Pancreas (tissue), 10 donors: ENCODE measurements at regions not wholly inside any gene's neighbourhood (a gene's known extent, or its start where the extent isn't known, plus 50 kb on each side); places are given as distances from the start of the nearest gene placed in this dataset.
A peak's percentile ranks its signal among the peaks of the same experiment; 100 is the strongest.

ENCODE experiments used
- ATAC-seq, 4 donors: fragments of 200-7000 bp; cut with Tn5 transposase; one replicate each; pipeline versions ENCODE4 v1.8.0 to v1.9.1; 2020; ENCODE audit warnings: mild to moderate bottlenecking in 4 of 4, moderate library complexity in 4 of 4
- DNase-seq, 6 donors: peaks; one replicate each; pipeline ENCODE4 v3.0.0-alpha.2; 2020
- FAIRE-seq: peaks from 2 replicates; lab custom pipeline; 2012; peaks lifted over from hg19 to GRCh38; lab: Jason Lieb, UNC
- H3K27ac ChIP-seq, 4 donors: fragments of 200-600 bp; sonication (generic); 1 replicate in 3 of 4; 2 replicates in 1 of 4; pipeline versions ENCODE4 v1.5.0 to v1.8.0; 2020
- H3K27me3 ChIP-seq, 4 donors: fragments of 200-600 bp; one replicate each; pipeline ENCODE4 v1.8.0; 2021
- H3K36me3 ChIP-seq, 3 donors: fragments of 200-600 bp; sonication (generic) in 1 of 3; one replicate each; pipeline versions ENCODE4 v1.5.0 to v1.8.0; 2020 to 2021
- H3K4me1 ChIP-seq, 3 donors: fragments of 200-600 bp; one replicate each; pipeline ENCODE4 v1.8.0; 2021
- H3K4me3 ChIP-seq, 4 donors: fragments of 200-600 bp; sonication (generic) in 2 of 4; one replicate each; pipeline versions ENCODE4 v1.5.0 to v1.8.0; 2020 to 2021
- H3K9me3 ChIP-seq, 4 donors: fragments of 200-600 bp; one replicate each; pipeline ENCODE4 v1.8.0; 2021
- WGBS, 2 donors: extraction: QIAGEN DNeasy Blood & Tissue Kit; methylation state at CpG; one replicate each; pipeline ENCODE4 v1.1.7; 2013; 5-methylcytosine and 5-hydroxymethylcytosine counted together
- intact Hi-C, 3 donors: fragments of 100-400 bp; cut with DNase I; formaldehyde crosslinking; loops; one replicate each; pipeline versions ENCODE4 v1.11.1 to v1.14.2; 2022
- TF ChIP-seq, protein P1 (sequence below), 4 donors: fragments of 200-600 bp; sonication (generic) in 3 of 4; IDR thresholded peaks; one replicate each; pipeline versions ENCODE4 v1.5.0 to v1.8.0; 2021; ENCODE audit warnings: antibody characterized with exemption in 4 of 4
- donor health status: healthy with polysubstance abuse.
- donor health status: DM: no; HTN: no; CAD: no; lungs with moderate emphysema.
- donor health status: DM: no; HTN: no; CAD: no.
- donor health status: control.
- donor health status: control.
- donor health status: Bipolar disorder and iron deficiency.
- donor health status: DM: yes; HTN: yes; CAD: no.
- donor health status: DM: no; HTN: no; CAD: no.
- donor health status: DM: no; HTN: no; CAD: no.
- donor health status: DM: yes; HTN: yes; CAD: no.

- H3K9me3 ChIP-seq, result no peaks in the 10 kb centered on the region
- H3K4me1 ChIP-seq, result no peaks in the 10 kb centered on the region
- H3K27me3 ChIP-seq, result no peaks in the 10 kb centered on the region
- H3K36me3 ChIP-seq, result no peaks in the 10 kb centered on the region
- FAIRE-seq (no peak), DNase-seq (no peak), ATAC-seq (peak in 1 of 4 donors; percentile 20)
- intact Hi-C loops, result no loop called here
- TF ChIP-seq, protein P1, sequence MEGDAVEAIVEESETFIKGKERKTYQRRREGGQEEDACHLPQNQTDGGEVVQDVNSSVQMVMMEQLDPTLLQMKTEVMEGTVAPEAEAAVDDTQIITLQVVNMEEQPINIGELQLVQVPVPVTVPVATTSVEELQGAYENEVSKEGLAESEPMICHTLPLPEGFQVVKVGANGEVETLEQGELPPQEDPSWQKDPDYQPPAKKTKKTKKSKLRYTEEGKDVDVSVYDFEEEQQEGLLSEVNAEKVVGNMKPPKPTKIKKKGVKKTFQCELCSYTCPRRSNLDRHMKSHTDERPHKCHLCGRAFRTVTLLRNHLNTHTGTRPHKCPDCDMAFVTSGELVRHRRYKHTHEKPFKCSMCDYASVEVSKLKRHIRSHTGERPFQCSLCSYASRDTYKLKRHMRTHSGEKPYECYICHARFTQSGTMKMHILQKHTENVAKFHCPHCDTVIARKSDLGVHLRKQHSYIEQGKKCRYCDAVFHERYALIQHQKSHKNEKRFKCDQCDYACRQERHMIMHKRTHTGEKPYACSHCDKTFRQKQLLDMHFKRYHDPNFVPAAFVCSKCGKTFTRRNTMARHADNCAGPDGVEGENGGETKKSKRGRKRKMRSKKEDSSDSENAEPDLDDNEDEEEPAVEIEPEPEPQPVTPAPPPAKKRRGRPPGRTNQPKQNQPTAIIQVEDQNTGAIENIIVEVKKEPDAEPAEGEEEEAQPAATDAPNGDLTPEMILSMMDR (IDR thresholded peaks at IDR 0.05), result no peak
- no peak overlapping the region for H3K4me3 ChIP-seq
- WGBS, 2 donors, result 17 to 22% methylated on average over 2 of the region's 2 CpGs
- no peak overlapping the region for H3K27ac ChIP-seq
Measured at GRCh38 chr6:130671119-130671518, 156.1 kb upstream of the SMLR1 start.

GRCh38 chr6:130671577-130671976 is 155.6 kb upstream of the SMLR1 start:
- TF ChIP-seq, protein P1 (IDR thresholded peaks at IDR 0.05), result no peak
- WGBS, 2 donors, result 52 to 72% methylated on average over 11 of the region's 11 CpGs
- no peaks in the 10 kb centered on the region for H3K36me3 ChIP-seq
- no peak overlapping the region for H3K4me3 ChIP-seq
- FAIRE-seq (no peak), DNase-seq (no peak), ATAC-seq (peak in 1 of 4 donors; percentile 47)
- no peak overlapping the region for H3K27ac ChIP-seq
- H3K9me3 ChIP-seq, result no peaks in the 10 kb centered on the region
- no peaks in the 10 kb centered on the region for H3K27me3 ChIP-seq
- no peaks in the 10 kb centered on the region for H3K4me1 ChIP-seq
- intact Hi-C loops, result no loop called here

- TF ChIP-seq, protein P1 (IDR thresholded peaks at IDR 0.05), result no peak
- Histone ChIP-seq H3K4me1 (no peaks in the 10 kb centered on the region), H3K4me3 (no peak overlapping the region), H3K36me3 (no peaks in the 10 kb centered on the region), H3K9me3 (no peaks in the 10 kb centered on the region), H3K27ac (no peak overlapping the region), H3K27me3 (no peaks in the 10 kb centered on the region)
- intact Hi-C loops, result no loop called here
- no peak for DNase-seq
- no peak for FAIRE-seq
- ATAC-seq, result no peak
- 66 to 83% methylated on average over 6 of the region's 6 CpGs for WGBS, 2 donors
Measured at GRCh38 chr6:130672153-130672552, 155.1 kb upstream of the SMLR1 start.

GRCh38 chr6:130674604-130675003 is 152.6 kb upstream of the SMLR1 start:
- TF ChIP-seq, protein P1 (IDR thresholded peaks at IDR 0.05), result no peak
- Histone ChIP-seq H3K4me3 (no peak overlapping the region), H3K27ac (no peak overlapping the region), H3K4me1 (no peaks in the 10 kb centered on the region), H3K36me3 (no peaks in the 10 kb centered on the region), H3K27me3 (no peaks in the 10 kb centered on the region), H3K9me3 (no peaks in the 10 kb centered on the region)
- FAIRE-seq, result peak; percentile 54
- intact Hi-C loops, result no loop called here
- ATAC-seq, result no peak
- DNase-seq, result no peak

GRCh38 chr6:130675072-130675471 is 152.1 kb upstream of the SMLR1 start:
- intact Hi-C loops, result no loop called here
- ATAC-seq (no peak), FAIRE-seq (no peak), DNase-seq (no peak)
- whole genome bisulfite sequencing, 2 donors, result 15 to 22% methylated on average over 3 of the region's 3 CpGs
- TF ChIP-seq, protein P1 (IDR thresholded peaks at IDR 0.05), result no peak
- H3K27ac ChIP-seq, result no peak overlapping the region
- no peaks in the 10 kb centered on the region for H3K4me1 ChIP-seq
- no peaks in the 10 kb centered on the region for H3K36me3 ChIP-seq
- H3K9me3 ChIP-seq, result no peaks in the 10 kb centered on the region
- H3K27me3 ChIP-seq, result no peaks in the 10 kb centered on the region
- H3K4me3 ChIP-seq, result no peak overlapping the region
